MM.1S (cell line): ENCODE measurements at regions not wholly inside any gene's neighbourhood (a gene's known extent, or its start where the extent isn't known, plus 50 kb on each side); places are given as distances from the start of the nearest gene placed in this dataset.

Experiments used
- DNase-seq: peaks from one replicate; pipeline ENCODE4 v3.0.0-alpha.2; 2015
- H2AFZ ChIP-seq: fragments of 300-600 bp; sonication (generic); 2 replicates; pipeline ENCODE4 v1.6.0; 2016; ENCODE audit warnings: antibody characterized with exemption, low read length
- H3F3A ChIP-seq: fragments of 300-600 bp; sonication (generic); 2 replicates; pipeline ENCODE4 v1.6.1; 2016; ENCODE audit warnings: mild to moderate bottlenecking, antibody characterized with exemption, low read length, moderate library complexity, mixed read lengths; ENCODE audit not compliant: insufficient read depth
- H3K27ac ChIP-seq: fragments of 300-600 bp; sonication (generic); 2 replicates; pipeline ENCODE4 v1.5.1; 2016; ENCODE audit warnings: mild to moderate bottlenecking, low read length
- H3K27me3 ChIP-seq: fragments of 300-600 bp; sonication (generic); replicated peaks from 2 replicates; pipeline ENCODE4 v1.6.0; 2016; ENCODE audit warnings: low read length; ENCODE audit not compliant: insufficient read depth
- H3K36me3 ChIP-seq: fragments of 300-600 bp; sonication (generic); replicated peaks from 2 replicates; pipeline ENCODE4 v1.6.1; 2016; ENCODE audit warnings: mild to moderate bottlenecking, low read length, mixed read lengths; ENCODE audit not compliant: insufficient read depth
- H3K4me1 ChIP-seq: fragments of 300-600 bp; sonication (generic); 2 replicates; pipeline ENCODE4 v1.6.1; 2016; ENCODE audit warnings: low read length, mixed read lengths
- H3K4me2 ChIP-seq: fragments of 300-600 bp; sonication (generic); 2 replicates; pipeline ENCODE4 v1.6.0; 2016; ENCODE audit warnings: low read depth, low read length
- H3K4me3 ChIP-seq: fragments of 300-600 bp; sonication (generic); 2 replicates; pipeline ENCODE4 v1.5.1; 2016; ENCODE audit warnings: low read length, mixed read lengths
- H3K79me2 ChIP-seq: fragments of 300-600 bp; sonication (generic); 2 replicates; pipeline ENCODE4 v1.6.1; 2016; ENCODE audit warnings: mixed run types, low read length, mixed read lengths
- H3K9ac ChIP-seq: fragments of 300-600 bp; sonication (generic); 2 replicates; pipeline ENCODE4 v1.6.1; 2016; ENCODE audit warnings: low read length, mixed read lengths
- H3K9me2 ChIP-seq: fragments of 300-600 bp; sonication (generic); replicated peaks from 2 replicates; pipeline ENCODE4 v1.6.1; 2016; ENCODE audit warnings: mild to moderate bottlenecking, low read length, mixed read lengths; ENCODE audit not compliant: insufficient read depth
- H3K9me3 ChIP-seq: fragments of 300-600 bp; sonication (generic); replicated peaks from 2 replicates; pipeline ENCODE4 v1.6.1; 2016; ENCODE audit warnings: mild to moderate bottlenecking, low read length, mixed read lengths; ENCODE audit not compliant: insufficient read depth
- H4K20me1 ChIP-seq: fragments of 300-600 bp; sonication (generic); 2 replicates; pipeline ENCODE4 v1.6.1; 2016; ENCODE audit warnings: mild to moderate bottlenecking, low read length, moderate library complexity, mixed read lengths; ENCODE audit not compliant: insufficient read depth
- CTCF ChIP-seq: fragments of 300-600 bp; sonication (generic); IDR thresholded peaks from 2 replicates; pipeline ENCODE4 v1.5.1; 2016; ENCODE audit warnings: antibody characterized with exemption, low read length, mixed read lengths
- EZH2 ChIP-seq: fragments of 300-600 bp; sonication (generic); optimal IDR thresholded peaks from 2 replicates; pipeline ENCODE3; 2017; ENCODE audit warnings: low read depth, mild to moderate bottlenecking, antibody characterized with exemption, low read length, mixed read lengths
- EZH2phosphoT487 ChIP-seq: fragments of 300-600 bp; sonication (generic); IDR thresholded peaks from 2 replicates; pipeline ENCODE4 v1.6.1; 2018; ENCODE audit warnings: antibody characterized with exemption, low read length

GRCh38 chr20:23157734-23158133 lies 71.6 kb upstream of the CD93 start:
- Histone ChIP-seq H3K27ac (no peak overlapping the region), H3K9ac (no peak overlapping the region), H3K27me3 (no peaks in the 10 kb centered on the region), H3F3A (no peaks in the 10 kb centered on the region), H2AFZ (no peak overlapping the region), H3K9me3 (no peaks in the 10 kb centered on the region), H3K4me1 (no peaks in the 10 kb centered on the region), H3K36me3 (no peaks in the 10 kb centered on the region), H3K9me2 (no peaks in the 10 kb centered on the region), H3K4me3 (no peak overlapping the region), H4K20me1 (no peaks in the 10 kb centered on the region), H3K79me2 (no peaks in the 10 kb centered on the region), H3K4me2 (no peak overlapping the region)
- no peak for DNase-seq
- TF ChIP-seq CTCF (no peak), EZH2 (no peak), EZH2phosphoT487 (no peak)

DNA sequence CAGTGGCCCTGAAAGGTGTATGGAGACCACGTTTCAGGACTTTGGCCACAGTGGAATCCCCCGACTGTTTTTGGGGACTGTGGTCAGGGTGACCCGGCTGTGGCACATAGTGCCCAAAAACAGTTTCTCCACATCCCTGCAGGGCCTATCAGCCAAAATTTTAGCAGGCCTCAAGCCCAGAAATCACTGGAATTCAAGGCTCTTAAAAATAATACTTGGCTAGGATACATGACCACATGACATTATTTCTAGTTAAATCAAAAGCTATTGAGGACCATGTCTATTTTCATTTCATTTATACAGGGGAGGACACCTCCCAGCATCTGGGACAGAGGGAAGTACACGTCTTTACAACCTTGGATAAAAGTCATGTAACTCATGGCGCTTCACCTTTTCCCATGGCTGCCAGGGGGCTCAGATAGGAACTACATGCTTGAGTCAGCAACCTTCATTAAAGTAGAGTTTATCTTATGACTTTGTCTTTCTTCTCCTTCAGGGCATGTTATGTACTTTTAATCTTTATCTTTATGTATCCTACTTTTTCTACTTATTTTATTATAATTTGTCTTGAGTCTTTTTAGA lies 70.8 kb upstream of the CD93 start:
- Histone ChIP-seq H2AFZ (no peak overlapping the region), H3K9me2 (no peaks in the 10 kb centered on the region), H3K27me3 (no peaks in the 10 kb centered on the region), H3F3A (no peaks in the 10 kb centered on the region), H4K20me1 (no peaks in the 10 kb centered on the region), H3K4me3 (no peak overlapping the region), H3K9ac (no peak overlapping the region), H3K4me1 (no peaks in the 10 kb centered on the region), H3K36me3 (no peaks in the 10 kb centered on the region), H3K4me2 (no peak overlapping the region), H3K79me2 (no peaks in the 10 kb centered on the region), H3K27ac (no peak overlapping the region), H3K9me3 (no peaks in the 10 kb centered on the region)
- TF ChIP-seq CTCF: no peak
- TF ChIP-seq EZH2phosphoT487: no peak
- TF ChIP-seq EZH2: no peak
- no peak for DNase-seq

- TF ChIP-seq EZH2phosphoT487 (no peak), EZH2 (no peak), CTCF (no peak)
- Histone ChIP-seq H3K36me3 (no peaks in the 10 kb centered on the region), H3K9me3 (no peaks in the 10 kb centered on the region), H4K20me1 (no peaks in the 10 kb centered on the region), H3K79me2 (no peaks in the 10 kb centered on the region), H3K4me1 (no peaks in the 10 kb centered on the region), H3K27ac (no peak overlapping the region), H3K4me3 (no peak overlapping the region), H3K4me2 (no peak overlapping the region), H3K9ac (no peak overlapping the region), H3K9me2 (no peaks in the 10 kb centered on the region), H3K27me3 (no peaks in the 10 kb centered on the region), H2AFZ (no peak overlapping the region), H3F3A (no peaks in the 10 kb centered on the region)
- no peak for DNase-seq
These were observed 70.2 kb upstream of the CD93 start for GRCh38 chr20:23156170-23156841.
